ENCODE measurements at regions not wholly inside any gene's neighbourhood (a gene's known extent, or its start where the extent isn't known, plus 50 kb on each side); places are given as distances from the start of the nearest gene placed in this dataset.

DNA sequence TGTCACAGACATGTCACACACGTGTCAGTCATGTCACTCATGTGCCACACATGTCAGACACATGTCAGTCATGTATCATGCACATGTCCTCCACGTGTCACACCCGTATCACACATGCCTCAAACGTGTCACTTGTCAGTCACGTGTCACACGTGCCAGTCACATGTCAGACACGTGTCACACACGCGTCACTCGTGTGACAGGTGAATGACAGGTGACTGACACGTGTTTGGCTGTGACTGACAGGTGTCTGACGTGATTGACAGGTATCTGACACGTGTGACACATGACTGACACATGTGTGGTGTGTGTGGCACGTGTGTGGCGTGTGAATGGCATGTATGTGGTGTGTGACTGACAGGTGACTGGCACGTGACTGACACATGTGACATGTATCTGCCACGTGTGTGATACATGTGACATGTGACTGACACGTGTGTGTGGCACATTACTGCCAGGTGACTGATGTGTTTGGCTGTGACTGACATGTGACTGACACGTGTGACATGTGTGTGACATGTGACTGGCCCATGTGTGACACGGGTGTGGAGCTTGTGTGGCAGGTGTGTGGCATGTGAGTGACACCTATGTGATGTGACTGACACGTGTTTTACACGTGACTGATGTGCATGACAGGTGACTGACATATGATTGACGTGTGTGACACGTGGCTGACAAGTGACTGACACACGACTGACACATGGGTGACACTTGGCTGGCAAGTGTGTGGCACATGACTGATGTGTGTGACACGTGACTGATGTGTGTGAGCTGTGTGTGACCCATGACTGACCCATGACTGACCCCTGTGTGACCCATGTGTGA lies 90.7 kb upstream of the GPC3 start:
- no peaks in the 10 kb centered on the region for H3K27me3 ChIP-seq (ENCODE audit: insufficient read depth, poor library complexity, severe bottlenecking)
- no peak overlapping the region for H3K27ac ChIP-seq (replicated peaks)
- TF ChIP-seq GABPA (IDR thresholded peaks at IDR 0.05; ENCODE audit: low read depth): no peak
- no peak for TF ChIP-seq CTCF (IDR thresholded peaks at IDR 0.05; ENCODE audit: insufficient read depth, low read length)
- no peak overlapping the region for H3K4me3 ChIP-seq (replicated peaks; ENCODE audit: insufficient read depth, low read length)
- no peak for DNase-seq (ENCODE audit: low read depth in 1 of 2, low spot score in 1 of 2)

DNA sequence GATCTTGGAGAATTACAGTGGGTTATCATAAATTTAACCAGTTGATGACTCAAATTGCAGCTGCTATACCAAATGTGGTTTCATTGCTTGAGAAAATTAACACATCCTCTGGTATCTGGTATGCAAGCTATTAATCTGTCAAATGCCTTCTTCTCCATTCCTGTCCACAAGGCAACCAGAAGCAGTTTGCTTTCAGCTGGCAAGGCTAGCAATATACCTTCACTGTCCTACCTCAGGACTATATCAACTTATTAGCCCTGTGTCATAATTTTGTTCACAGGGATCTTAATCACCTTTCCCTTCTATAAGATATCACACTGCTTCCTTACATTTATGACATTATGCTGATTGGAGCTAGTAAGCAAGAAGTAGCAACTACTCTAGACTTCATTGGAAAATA lies 110.0 kb upstream of the GPC3 start:
- Histone ChIP-seq H3K27me3 (ENCODE audit: insufficient read depth, poor library complexity, severe bottlenecking) (no peaks in the 10 kb centered on the region), H3K4me3 (replicated peaks; ENCODE audit: insufficient read depth, low read length) (no peak overlapping the region), H3K27ac (replicated peaks) (no peak overlapping the region)
- TF ChIP-seq POLR2AphosphoS5 (IDR thresholded peaks at IDR 0.05; ENCODE audit: low read depth) (no peak), GABPA (IDR thresholded peaks at IDR 0.05; ENCODE audit: low read depth) (no peak), CTCF (IDR thresholded peaks at IDR 0.05; ENCODE audit: insufficient read depth, low read length) (no peak), SPI1 (IDR thresholded peaks at IDR 0.05; ENCODE audit: borderline replicate concordance, low read depth) (no peak)
- TF ChIP-seq, protein P1, sequence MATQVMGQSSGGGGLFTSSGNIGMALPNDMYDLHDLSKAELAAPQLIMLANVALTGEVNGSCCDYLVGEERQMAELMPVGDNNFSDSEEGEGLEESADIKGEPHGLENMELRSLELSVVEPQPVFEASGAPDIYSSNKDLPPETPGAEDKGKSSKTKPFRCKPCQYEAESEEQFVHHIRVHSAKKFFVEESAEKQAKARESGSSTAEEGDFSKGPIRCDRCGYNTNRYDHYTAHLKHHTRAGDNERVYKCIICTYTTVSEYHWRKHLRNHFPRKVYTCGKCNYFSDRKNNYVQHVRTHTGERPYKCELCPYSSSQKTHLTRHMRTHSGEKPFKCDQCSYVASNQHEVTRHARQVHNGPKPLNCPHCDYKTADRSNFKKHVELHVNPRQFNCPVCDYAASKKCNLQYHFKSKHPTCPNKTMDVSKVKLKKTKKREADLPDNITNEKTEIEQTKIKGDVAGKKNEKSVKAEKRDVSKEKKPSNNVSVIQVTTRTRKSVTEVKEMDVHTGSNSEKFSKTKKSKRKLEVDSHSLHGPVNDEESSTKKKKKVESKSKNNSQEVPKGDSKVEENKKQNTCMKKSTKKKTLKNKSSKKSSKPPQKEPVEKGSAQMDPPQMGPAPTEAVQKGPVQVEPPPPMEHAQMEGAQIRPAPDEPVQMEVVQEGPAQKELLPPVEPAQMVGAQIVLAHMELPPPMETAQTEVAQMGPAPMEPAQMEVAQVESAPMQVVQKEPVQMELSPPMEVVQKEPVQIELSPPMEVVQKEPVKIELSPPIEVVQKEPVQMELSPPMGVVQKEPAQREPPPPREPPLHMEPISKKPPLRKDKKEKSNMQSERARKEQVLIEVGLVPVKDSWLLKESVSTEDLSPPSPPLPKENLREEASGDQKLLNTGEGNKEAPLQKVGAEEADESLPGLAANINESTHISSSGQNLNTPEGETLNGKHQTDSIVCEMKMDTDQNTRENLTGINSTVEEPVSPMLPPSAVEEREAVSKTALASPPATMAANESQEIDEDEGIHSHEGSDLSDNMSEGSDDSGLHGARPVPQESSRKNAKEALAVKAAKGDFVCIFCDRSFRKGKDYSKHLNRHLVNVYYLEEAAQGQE (IDR thresholded peaks at IDR 0.05; ENCODE audit: insufficient replicate concordance, low read depth): no peak
- DNase-seq (ENCODE audit: low read depth in 1 of 2, low spot score in 1 of 2): no peak

- Histone ChIP-seq H3K4me3 (replicated peaks; ENCODE audit: insufficient read depth, low read length) (no peak overlapping the region), H3K27ac (replicated peaks) (no peak overlapping the region), H3K27me3 (ENCODE audit: insufficient read depth, poor library complexity, severe bottlenecking) (no peaks in the 10 kb centered on the region)
- no peak for DNase-seq (ENCODE audit: low read depth in 1 of 2, low spot score in 1 of 2)
- TF ChIP-seq POLR2AphosphoS5 (IDR thresholded peaks at IDR 0.05; ENCODE audit: low read depth): no peak
- no peak for TF ChIP-seq CTCF (IDR thresholded peaks at IDR 0.05; ENCODE audit: insufficient read depth, low read length)
- TF ChIP-seq, protein P1 (IDR thresholded peaks at IDR 0.05; ENCODE audit: insufficient replicate concordance, low read depth): no peak
- no peak for TF ChIP-seq SPI1 (IDR thresholded peaks at IDR 0.05; ENCODE audit: borderline replicate concordance, low read depth)
- no peak for TF ChIP-seq GABPA (IDR thresholded peaks at IDR 0.05; ENCODE audit: low read depth)
These were observed 116.2 kb upstream of the GPC3 start for GRCh38 chrX:134101636-134102035.

DNA sequence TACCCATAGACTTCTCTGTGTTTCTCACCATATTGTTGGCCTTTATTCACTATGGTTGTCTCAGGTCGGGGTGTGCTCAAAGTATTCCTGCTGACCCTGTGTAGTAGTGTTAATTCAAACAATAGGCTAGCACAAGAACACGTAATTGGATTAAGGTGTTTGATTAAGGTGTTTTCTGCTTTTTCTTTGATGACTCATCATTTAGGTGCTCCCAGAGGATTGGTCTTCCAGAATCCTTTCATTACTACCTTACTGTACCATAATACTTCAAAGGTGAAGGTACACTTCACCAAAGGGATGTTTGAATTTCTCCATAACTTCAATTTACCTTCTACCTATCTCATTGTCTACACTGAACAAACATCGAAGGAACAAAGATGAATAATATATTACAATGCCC lies 121.7 kb upstream of the CCDC160 start:
- Histone ChIP-seq H3K27me3 (ENCODE audit: insufficient read depth, poor library complexity, severe bottlenecking) (no peaks in the 10 kb centered on the region), H3K27ac (replicated peaks) (no peak overlapping the region), H3K4me3 (replicated peaks; ENCODE audit: insufficient read depth, low read length) (no peak overlapping the region)
- no peak for DNase-seq (ENCODE audit: low read depth in 1 of 2, low spot score in 1 of 2)
- TF ChIP-seq SPI1 (IDR thresholded peaks at IDR 0.05; ENCODE audit: borderline replicate concordance, low read depth): no peak
- TF ChIP-seq GABPA (IDR thresholded peaks at IDR 0.05; ENCODE audit: low read depth): no peak
- TF ChIP-seq, protein P1 (IDR thresholded peaks at IDR 0.05; ENCODE audit: insufficient replicate concordance, low read depth): no peak
- TF ChIP-seq POLR2AphosphoS5 (IDR thresholded peaks at IDR 0.05; ENCODE audit: low read depth): no peak
- TF ChIP-seq CTCF (IDR thresholded peaks at IDR 0.05; ENCODE audit: insufficient read depth, low read length): no peak

All from HL-60 (cell line).